Keratinocyte (primary cell): ENCODE measurements at regions not wholly inside any gene's neighbourhood (a gene's known extent, or its start where the extent isn't known, plus 50 kb on each side); places are given as distances from the start of the nearest gene placed in this dataset.

Source experiments
- EZH2 ChIP-seq: IDR thresholded peaks from one replicate; pipeline ENCODE4 v1.6.1; 2012; ENCODE audit warnings: inconsistent platforms, mild to moderate bottlenecking, low read length, moderate library complexity
- TF ChIP-seq, protein P1 (sequence below), 3 experiments: IDR thresholded peaks in 1 of 3; conservative IDR thresholded peaks in 1 of 3; optimal IDR thresholded peaks in 1 of 3; 2 replicates in 2 of 3; 3 replicates in 1 of 3; pipeline versions ENCODE3 to v1.5.1; 2011; ENCODE audit warnings: low read length in 3 of 3, mild to moderate bottlenecking in 3 of 3, moderate library complexity in 2 of 3, control low read depth in 1 of 3, inconsistent platforms in 1 of 3; ENCODE audit not compliant: insufficient read depth in 2 of 3; ENCODE audit errors: extremely low read depth in 1 of 3

DNA sequence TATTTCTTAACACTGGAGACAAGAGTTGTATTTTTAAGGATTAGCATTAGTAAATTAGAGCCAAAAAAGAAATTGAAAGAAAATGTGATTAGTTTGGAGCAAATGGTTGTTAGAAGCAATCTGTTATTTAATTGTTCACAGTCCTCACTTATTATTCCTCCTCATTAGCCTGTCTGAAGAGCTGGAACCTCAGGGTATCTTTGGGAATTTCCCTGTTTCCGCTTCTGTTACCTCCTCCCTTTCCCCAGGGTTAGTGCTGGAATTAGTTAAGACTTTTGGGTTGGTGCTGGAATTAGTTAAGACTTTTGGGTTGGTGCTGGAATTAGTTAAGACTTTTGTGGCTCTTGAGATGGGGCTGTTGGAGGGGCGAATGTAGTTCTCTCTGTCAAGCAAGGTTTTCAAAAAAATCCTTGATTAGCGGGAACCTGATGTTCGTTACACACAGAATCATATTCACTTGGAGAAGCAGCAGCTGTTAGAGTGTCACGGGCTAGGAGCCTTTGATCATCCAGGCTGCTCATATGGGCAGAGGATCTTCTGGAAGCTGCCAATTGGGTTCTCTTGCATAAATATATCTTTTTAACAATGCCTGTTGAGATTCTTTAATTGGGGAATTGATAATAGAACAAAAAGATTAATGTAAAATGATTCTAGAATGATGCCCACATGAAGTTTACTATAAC is 251.0 kb upstream of the NPSR1 start:
- TF ChIP-seq, protein P1, sequence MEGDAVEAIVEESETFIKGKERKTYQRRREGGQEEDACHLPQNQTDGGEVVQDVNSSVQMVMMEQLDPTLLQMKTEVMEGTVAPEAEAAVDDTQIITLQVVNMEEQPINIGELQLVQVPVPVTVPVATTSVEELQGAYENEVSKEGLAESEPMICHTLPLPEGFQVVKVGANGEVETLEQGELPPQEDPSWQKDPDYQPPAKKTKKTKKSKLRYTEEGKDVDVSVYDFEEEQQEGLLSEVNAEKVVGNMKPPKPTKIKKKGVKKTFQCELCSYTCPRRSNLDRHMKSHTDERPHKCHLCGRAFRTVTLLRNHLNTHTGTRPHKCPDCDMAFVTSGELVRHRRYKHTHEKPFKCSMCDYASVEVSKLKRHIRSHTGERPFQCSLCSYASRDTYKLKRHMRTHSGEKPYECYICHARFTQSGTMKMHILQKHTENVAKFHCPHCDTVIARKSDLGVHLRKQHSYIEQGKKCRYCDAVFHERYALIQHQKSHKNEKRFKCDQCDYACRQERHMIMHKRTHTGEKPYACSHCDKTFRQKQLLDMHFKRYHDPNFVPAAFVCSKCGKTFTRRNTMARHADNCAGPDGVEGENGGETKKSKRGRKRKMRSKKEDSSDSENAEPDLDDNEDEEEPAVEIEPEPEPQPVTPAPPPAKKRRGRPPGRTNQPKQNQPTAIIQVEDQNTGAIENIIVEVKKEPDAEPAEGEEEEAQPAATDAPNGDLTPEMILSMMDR (optimal IDR thresholded peaks at IDR 0.05 in 1 of 3, IDR thresholded peaks at IDR 0.05 in 1 of 3, conservative IDR thresholded peaks at IDR 0.05 in 1 of 3; ENCODE audit: extremely low read depth in 1 of 3, insufficient read depth in 2 of 3, low read length in 3 of 3) = no peak
- no peak for TF ChIP-seq EZH2
